ENCODE measurements at regions not wholly inside any gene's neighbourhood (a gene's known extent, or its start where the extent isn't known, plus 50 kb on each side); places are given as distances from the start of the nearest gene placed in this dataset.
"Not testable (repeated sequence)": the region's sequence is repeated elsewhere in the genome, so short reads cannot be mapped to it uniquely, and the experiment has no call there.

DNA sequence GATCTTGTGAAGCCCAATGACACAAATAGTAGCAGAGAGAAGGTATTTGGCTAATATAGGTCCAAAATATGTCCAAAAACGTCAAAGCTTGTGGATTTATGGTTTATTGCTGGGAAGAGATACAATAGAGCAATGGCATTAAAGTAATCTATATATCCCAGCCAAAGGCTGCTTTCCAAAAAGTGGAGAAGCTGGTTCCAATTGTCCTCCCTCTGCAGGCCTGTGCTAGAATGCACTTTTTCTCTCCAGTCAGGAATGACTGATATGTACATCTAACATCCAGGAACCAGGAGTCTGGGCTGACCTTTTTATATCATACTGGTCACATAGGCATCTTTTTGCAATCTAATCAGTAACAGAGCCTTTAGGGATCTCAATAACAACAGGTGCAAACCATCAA lies 167.1 kb upstream of the FAM3C start:
- no peak for DNase-seq (ENCODE audit: low read depth in 3 of 3)

DNA sequence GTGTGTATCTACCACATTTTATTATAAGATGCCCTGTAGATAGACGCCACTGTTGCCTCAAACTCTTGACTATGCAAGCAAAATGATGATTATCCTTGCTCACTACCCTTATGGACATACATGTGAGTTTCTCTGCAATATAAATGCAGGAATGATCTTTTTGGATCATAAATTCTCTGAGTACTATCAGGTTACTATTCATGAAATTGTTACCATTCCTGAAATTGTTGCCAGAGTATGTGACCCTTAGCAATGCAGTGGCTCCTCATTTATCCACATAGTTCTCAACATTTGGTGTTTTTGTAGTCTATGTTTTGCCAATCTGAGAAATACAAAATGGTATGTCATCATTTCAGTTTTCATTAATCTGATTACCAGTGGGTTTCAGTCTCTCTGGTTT lies 166.2 kb upstream of the FAM3C start:
- DNase-seq (ENCODE audit: low read depth in 3 of 3): no peak

GRCh38 chr7:121561717-121562116 lies 165.6 kb upstream of the FAM3C start:
- DNase-seq (ENCODE audit: low read depth in 3 of 3): no peak

GRCh38 chr7:121560267-121560990 lies 164.3 kb upstream of the FAM3C start:
- no peak for DNase-seq (ENCODE audit: low read depth in 3 of 3)

DNA sequence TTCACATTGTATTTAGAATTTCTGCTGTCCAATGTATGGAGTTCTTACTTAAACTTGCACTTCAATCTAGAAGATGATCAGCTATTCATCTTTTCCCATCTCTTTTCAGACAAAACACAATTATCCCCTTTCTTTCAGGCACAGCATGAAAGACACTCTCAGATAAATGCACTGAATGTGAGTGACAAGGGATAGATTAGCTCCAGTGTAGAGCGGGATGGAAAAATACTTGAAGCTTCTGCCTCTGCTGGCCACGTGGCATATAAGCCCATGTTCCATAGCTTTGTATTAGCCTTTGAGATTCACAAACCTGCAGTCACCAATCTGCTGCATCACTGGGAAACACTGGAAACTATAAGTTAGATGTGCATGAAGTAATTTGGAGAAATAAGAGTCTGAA lies 162.2 kb upstream of the FAM3C start:
- DNase-seq (ENCODE audit: low read depth in 3 of 3): no peak

DNA sequence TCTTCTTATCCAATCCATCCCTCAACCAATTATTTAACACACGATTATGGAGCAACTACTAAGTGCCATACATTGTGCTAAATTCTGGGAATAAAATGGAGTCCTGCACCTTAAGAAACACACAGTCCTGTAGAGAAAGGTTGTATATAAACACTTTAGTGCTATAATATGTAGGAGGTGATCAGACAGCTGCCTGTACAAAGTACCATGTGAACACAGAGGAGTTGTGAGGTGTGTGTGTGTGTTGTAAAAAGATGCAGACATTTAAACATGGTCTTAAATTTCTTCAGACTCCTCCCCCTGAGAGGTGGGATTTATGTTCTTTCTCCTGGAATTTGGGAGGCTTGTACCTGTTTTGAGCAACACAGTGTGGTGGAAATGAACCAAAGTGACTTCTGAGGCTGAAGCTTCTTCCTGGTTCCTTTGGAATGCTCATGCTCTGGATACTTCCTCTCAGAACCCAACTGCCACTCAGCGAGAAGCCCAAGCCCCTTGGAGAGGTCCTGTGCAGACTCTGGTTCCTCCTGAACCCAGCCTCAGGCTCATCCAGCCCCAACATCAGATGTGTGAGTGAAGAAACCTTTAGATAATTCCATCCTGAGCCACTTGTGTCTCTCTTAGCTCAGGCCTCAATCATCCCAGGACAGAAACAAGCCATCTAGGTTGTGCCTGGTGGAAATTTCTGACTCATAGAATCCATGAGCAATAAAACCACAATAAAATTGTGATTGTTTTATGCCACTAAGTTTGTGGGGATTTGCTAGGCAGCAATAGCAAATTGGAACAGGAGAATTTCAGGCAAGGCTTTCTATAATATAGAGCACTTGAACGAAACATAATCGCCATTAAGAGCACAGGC lies 161.2 kb upstream of the FAM3C start:
- no peak for DNase-seq (ENCODE audit: low read depth in 3 of 3)

DNA sequence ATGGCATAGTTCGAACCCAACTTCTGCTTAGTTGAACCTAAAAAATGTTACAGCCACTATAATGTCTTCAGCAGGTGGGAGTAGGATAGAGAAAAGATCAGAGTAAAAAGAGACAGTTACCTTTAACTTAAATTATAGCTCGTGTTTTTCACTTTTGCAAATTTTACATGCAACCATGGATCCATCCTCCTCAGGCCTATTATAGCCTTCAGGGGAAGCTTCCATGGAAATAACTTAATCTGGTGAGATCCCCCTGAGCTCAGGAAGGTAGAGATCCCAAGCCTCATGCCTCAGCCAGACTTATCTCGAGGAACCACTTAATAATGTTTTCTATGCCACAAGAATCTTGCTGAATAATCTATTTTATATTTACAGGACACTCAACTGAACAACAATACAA lies 159.4 kb upstream of the FAM3C start:
- no peak for DNase-seq (ENCODE audit: low read depth in 3 of 3)

- DNase-seq (ENCODE audit: low read depth in 3 of 3): no peak
Observed at GRCh38 chr7:121547544-121548092, 151.5 kb upstream of the FAM3C start.

DNA sequence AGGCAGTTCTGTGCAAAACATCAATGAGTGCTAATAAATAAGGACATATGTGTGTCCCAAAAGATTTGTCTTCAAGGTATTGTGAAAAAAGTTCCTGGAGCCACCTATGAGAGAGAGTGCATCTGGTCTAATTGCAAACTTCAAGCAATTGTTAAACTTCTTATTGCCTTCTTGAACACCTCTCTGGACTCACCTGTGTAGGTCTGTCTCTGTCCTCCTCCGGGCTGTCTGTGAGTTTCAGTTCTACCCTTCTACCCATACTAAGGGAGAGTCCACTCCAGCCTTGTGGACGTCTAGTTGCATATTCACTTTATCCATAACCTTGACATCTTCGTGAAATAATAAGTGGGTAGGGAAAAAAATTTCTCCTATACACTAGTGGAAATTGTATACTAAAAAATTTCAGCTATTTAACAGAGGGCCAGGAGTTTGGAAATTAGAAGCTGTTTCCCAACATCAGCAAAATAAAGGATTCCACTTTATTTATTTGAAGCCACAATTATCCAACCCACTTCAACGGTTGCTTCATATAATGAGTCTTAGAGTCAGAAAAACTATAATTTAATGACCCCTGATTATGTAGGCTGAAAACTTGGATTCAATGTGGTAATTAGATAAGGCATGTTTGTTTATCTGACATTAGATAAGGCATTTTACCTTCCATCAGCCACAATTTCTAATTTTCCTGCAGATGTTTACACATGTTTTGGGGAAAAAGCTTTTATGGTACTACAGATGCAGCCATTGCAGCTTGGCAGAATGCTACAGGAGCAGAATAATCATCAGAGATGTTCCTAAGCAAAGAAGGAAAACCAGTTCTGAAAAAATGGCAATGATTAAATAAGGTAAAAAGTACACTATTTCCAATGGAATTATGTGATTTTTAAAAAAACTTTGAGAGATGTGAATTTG lies 150.8 kb upstream of the FAM3C start:
- no peak for DNase-seq (ENCODE audit: low read depth in 3 of 3)

DNA sequence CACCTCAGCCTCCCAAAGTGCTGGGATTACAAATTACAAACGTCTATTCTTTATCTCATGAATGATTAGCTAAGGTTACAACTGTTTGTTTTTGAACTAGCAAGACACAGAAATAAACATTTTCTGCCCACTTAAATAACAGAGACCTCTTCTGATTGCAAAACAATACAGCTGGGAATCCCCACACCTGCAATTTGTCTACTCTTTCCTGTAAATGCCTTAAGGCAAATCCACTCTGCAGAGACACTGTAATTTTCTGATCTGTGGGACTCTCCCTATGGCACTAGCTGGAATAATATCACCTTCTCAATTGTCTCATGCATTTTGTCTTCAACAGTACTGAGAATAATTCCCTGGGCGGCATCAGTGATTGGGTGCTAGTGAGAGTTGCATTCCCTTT lies 149.3 kb upstream of the FAM3C start:
- no peak for DNase-seq (ENCODE audit: low read depth in 3 of 3)

GRCh38 chr7:121544726-121545125 lies 148.6 kb upstream of the FAM3C start:
- DNase-seq (ENCODE audit: low read depth in 3 of 3): no peak

DNA sequence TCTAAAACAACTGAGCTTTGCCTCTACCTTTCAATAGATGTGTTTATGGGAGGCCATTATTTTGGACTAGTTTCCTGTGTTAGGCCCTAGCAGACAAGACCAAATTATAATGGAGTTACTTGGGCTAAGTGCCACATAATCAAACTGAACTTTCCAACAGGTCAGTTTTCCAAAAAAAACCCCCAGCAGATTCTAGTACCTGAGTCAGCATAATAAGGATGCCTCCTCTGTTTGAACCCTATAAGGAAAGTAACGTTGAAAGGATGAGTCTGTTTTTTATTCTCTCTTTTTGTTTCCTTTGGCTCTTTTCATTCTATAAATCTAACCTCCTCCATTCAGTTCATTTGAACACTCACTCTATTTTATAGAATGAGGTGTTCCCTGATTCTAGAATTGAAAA lies 148.1 kb upstream of the FAM3C start:
- DNase-seq (ENCODE audit: low read depth in 3 of 3): no peak

- no peak for DNase-seq (ENCODE audit: low read depth in 3 of 3)
Observed at GRCh38 chr7:121541457-121541856, 145.3 kb upstream of the FAM3C start.

DNA sequence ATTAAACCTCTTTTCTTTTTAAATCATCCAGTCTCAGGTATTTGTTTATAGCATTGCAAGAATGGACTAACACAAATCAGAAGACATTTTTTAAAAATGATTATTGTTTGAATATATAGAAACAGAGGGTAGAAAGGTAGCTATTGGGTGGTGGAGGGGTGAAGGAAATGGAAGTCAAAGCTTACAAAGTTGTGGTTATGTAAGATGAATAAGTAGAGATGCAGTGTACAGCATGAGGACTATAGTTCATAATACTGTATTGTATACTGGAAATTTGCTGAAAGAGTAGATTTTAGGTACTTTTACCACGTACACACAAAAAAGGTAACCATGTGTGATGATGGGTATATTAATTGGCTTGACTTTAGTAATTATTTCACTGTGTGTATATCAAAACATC lies 144.0 kb upstream of the FAM3C start:
- DNase-seq (ENCODE audit: low read depth in 3 of 3): no peak

GRCh38 chr7:121537031-121537430 lies 140.9 kb upstream of the FAM3C start:
- DNase-seq (ENCODE audit: low read depth in 3 of 3): no peak

- DNase-seq (ENCODE audit: low read depth in 3 of 3): no peak
Observed at GRCh38 chr7:121531175-121532070, 135.3 kb upstream of the FAM3C start.

DNA sequence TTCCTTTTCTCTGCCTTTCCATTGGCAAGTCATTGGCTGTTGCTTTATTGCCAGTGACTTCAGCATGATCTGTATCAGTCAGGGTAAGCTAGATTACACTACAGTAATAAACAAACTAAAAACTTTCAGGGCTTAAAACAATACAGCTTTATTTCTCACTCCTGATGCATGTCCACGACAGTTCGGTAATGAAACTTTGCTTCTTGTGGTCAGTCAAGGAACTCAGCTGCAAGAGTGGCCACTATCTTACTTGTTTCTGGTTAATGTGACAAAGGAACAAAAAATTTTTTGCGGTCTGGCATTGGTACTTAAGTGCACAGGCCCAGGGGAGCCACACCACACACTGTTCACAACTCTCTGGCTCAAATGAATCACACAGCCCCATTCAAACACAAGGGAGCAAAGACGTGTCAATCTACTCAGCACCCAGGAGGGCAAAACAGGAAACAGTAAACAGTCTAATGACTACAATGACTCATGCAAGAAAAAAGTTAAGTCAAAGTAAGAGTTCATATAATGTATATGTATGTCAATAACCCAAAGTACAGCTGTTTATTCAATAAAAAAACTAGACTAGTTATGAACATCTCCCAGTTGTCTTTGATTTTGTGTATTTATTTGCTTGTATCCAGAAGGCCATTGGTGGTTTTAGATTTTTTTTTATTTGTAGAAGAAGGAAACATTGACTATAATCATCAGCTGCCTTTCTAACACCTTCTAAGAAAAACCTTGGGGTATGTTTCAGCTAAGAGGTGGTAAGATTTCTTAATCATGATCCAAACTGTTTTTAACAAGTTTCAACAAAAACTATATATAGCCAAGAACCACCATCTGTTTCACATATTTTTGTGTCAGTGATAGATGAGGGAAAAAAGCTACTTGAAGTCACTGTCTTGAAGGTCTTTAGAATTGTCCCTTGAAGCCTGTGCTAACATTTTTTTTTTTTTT lies 134.4 kb upstream of the FAM3C start:
- DNase-seq (ENCODE audit: low read depth in 3 of 3): peak in 1 of 3 experiments; percentile 7

DNA sequence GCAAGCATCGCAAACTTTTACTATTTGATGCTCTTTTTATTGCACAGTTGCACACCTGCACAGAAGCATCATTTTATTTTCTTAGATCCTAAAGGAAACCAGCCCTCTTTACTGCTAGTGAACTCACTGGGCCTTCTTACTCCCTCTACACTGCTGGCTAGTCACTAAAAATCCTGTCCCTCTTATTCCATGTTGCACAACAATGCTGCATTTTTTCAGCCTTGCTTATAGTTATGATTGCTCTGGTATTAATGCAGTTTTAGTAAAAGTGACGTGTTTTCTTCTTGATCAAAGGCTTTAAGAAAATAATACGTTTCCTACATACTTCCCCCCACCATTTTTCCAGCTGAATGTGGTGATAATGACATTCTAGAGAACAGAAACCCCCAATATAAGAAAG lies 132.9 kb upstream of the FAM3C start:
- DNase-seq (ENCODE audit: low read depth in 3 of 3): no peak

- DNase-seq (ENCODE audit: low read depth in 3 of 3): not testable (repeated sequence)
Observed at GRCh38 chr7:121526210-121526609, 130.1 kb upstream of the FAM3C start.

All from stimulated activated CD4-positive, alpha-beta T cell treated with anti-CD3 and anti-CD28 coated beads, TNF-alpha, amount 100 ng/mL, for 4 hours (primary cell).